GM12865 (cell line): ENCODE measurements at regions not wholly inside any gene's neighbourhood (a gene's known extent, or its start where the extent isn't known, plus 50 kb on each side); places are given as distances from the start of the nearest gene placed in this dataset.
"Not testable (repeated sequence)": the region's sequence is repeated elsewhere in the genome, so short reads cannot be mapped to it uniquely, and the experiment has no call there.

Source experiments
- DNase-seq: peaks from one replicate; pipeline ENCODE4 v3.0.0; 2010; ENCODE audit warnings: low read depth
- H3K4me3 ChIP-seq: 2 replicates; pipeline ENCODE4 v1.5.1; 2011; ENCODE audit warnings: mild to moderate bottlenecking, low read depth, low read length, control low read depth
- TF ChIP-seq, protein P1 (sequence below): IDR thresholded peaks from 2 replicates; pipeline ENCODE4 v1.5.1; 2011; ENCODE audit warnings: low read length, control low read depth, low read depth, inconsistent platforms; ENCODE audit not compliant: insufficient read depth; ENCODE audit errors: missing control alignments

DNA sequence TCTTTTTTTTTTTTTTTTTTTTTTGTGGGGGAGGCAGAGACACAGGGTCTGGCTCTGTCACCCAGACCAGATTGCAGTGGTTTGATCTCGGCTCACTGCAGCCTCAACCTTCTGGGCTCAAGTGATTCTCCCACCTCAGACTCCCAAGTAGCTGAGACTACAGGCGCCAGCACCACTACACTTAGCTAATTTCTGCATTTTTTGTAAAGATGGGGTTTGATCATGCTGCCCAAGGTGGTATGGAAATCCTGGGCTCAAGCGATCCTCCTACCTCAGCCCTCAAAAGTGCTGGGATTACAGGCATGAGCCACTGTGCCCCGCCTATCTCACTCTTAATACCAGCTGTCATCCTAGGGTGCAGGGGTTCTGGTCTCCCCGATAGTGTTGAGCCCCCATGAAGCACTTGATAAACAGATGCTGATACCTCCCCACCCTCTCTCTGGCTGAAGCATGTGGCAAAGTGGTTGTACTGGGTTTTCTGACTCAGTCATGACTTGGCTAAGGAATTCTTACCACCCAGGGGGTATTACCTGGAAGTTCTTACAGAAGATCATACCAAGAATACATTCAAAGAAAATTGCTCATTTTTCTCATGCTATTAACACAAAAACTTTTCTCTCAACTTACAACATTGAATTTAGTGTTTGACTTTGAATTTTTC lies 110.2 kb upstream of the DAPK1 start:
- H3K4me3 ChIP-seq = no peak overlapping the region
- no peak for DNase-seq
- TF ChIP-seq, protein P1, sequence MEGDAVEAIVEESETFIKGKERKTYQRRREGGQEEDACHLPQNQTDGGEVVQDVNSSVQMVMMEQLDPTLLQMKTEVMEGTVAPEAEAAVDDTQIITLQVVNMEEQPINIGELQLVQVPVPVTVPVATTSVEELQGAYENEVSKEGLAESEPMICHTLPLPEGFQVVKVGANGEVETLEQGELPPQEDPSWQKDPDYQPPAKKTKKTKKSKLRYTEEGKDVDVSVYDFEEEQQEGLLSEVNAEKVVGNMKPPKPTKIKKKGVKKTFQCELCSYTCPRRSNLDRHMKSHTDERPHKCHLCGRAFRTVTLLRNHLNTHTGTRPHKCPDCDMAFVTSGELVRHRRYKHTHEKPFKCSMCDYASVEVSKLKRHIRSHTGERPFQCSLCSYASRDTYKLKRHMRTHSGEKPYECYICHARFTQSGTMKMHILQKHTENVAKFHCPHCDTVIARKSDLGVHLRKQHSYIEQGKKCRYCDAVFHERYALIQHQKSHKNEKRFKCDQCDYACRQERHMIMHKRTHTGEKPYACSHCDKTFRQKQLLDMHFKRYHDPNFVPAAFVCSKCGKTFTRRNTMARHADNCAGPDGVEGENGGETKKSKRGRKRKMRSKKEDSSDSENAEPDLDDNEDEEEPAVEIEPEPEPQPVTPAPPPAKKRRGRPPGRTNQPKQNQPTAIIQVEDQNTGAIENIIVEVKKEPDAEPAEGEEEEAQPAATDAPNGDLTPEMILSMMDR = no peak

DNA sequence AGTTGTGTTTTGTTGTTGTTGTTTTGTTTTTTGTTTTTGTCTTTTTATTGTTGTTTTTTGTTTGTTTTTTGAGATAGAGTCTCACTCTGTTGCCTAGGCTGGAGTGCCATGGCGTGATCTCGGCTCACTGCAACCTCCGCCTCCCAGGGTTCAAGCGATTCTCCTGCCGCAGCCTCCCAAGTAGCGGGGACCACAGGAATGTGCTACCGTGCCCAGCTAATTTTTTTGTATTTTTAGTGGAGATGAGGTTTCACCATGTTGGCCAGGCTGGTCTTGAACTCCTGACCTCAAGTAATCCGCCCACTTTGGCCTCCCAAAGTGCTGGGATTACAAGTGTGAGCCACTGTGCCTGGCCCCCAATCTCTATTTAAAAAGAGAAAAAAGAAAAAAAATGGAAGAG lies 109.0 kb upstream of the DAPK1 start:
- H3K4me3 ChIP-seq, DNase-seq: not testable (repeated sequence)

DNA sequence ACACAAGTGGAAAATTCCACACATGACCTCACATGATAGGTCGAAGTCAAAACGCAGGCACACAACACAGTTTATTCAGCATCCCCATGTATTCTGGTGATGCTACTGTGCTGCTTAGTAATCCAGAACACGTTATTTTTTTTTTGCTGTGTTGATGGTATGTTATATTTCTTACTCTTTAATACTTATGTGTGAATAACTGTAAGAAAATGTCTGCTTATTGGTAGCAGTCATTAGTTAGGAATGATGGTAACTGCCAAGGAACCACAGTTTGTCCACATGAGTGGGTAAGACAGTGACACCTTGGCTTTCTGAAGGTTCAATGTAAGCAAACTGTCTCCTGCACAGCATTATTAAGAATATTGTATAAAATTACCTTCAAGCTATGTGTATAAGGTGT lies 107.7 kb upstream of the DAPK1 start:
- DNase-seq = no peak
- TF ChIP-seq, protein P1 = no peak

DNA sequence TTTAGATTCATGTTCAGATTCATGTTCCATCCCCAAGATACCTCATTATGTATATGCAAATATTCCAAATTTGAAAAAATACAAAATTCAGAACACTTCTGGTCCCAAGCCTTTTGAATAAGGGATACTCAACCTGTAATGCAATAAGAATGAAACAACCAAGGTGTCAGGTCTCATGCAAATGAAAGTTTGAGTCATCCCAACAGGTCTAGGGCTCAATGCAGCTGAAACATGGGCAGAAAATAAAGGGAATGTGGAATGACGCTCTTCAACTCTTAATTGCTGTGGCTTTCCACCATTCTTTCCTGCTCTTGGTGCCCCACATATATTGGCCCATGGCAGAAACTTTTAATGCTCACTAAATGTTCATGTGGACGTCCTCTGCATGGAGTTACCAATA lies 107.3 kb upstream of the DAPK1 start:
- no peak for DNase-seq
- H3K4me3 ChIP-seq = no peak overlapping the region
- TF ChIP-seq, protein P1 = no peak

More for the DNA sequence above, 107.7 kb upstream of the DAPK1 start:
- H3K4me3 ChIP-seq = no peak overlapping the region

DNA sequence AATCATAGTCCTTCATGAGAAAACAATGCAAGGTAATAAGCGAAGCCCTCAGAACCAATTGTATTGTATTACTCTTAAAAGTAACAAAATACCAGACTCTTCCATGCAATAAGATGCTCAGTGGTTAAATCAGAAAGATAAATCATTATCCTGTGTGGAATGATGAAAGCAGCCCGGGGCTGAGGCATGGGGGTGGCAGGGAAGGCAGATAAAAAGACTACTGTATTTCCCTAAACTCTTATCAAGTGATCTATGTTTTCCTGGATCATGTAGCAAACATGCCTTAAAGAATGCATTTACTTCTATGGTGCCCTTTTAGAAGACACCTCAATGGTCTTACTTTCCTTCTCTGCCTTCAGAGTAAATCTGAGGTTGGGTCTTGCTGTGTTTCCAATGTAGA lies 105.6 kb upstream of the DAPK1 start:
- H3K4me3 ChIP-seq = no peak overlapping the region
- no peak for DNase-seq
- TF ChIP-seq, protein P1 = no peak

DNA sequence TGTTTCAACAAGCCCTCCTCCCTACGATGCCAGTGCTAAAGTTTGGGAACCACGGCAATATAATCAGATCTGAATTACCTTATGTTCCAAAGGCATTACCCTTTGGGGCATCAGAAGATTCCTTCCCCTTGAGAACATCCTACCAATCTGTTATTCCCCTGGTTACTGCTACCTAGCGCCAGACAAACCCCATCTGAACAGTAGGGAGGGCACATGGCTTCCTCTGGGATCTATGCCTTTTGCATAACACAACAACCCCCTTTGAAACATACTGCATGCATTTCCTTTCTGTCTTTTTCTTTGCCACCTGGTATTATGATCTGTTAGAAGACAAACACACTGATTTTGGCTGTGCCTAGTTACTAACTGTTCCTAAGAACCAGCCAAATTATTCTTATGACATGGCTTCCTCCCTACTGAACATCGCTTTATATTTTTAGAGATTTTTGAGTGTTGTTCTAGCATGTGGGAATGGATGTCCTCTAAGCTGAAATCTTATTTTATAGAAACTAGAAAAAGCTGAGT lies 103.9 kb upstream of the DAPK1 start:
- no peak overlapping the region for H3K4me3 ChIP-seq
- TF ChIP-seq, protein P1 = no peak
- no peak for DNase-seq

DNA sequence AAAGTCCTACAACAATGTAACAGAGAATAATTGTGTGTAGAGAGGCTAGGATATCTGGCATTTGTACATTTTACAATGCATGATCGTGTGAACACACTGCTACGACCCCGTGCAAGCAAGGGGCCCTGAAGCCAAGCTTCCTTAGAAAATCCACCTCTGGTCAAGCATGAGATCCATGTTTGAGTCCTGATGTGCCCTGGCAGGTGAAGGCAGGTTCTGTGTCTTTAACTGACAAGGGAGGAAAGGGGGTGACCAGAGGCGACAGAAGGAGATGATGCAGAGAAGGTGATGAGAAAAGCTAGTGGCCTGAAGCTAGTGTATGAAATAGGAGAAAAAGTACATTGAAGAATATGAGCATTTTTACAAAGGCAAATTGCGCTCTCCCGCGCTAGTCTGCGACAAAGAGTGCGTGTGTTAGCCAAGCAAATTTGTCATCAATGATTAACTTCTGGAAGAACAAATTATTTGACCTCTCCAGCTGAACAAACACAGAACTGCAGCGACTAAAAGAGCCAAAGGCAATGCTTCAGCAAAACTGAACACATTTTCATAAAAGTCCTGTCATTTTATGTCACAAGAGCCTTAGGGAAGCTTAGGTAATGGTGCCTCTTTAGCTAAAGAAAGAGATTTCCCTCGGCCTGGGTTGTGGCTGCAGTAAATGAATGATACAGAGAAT lies 101.7 kb upstream of the DAPK1 start:
- TF ChIP-seq, protein P1 = no peak
- no peak for DNase-seq
- no peak overlapping the region for H3K4me3 ChIP-seq
